RWPE1 (cell line): ENCODE measurements at regions not wholly inside any gene's neighbourhood (a gene's known extent, or its start where the extent isn't known, plus 50 kb on each side); places are given as distances from the start of the nearest gene placed in this dataset.

Source experiments
- CTCF ChIA-PET: fragments of 350-600 bp; sonication (Branson Sonifier 250); formaldehyde crosslinking; extraction: SDS; loops from one replicate; lab custom pipeline; 2021; lab: Yijun Ruan, JAX
- POLR2A ChIA-PET: fragments of 400-600 bp; formaldehyde crosslinking; extraction: SDS; loops from one replicate; lab custom pipeline; 2020; ENCODE audit warnings: antibody characterized with exemption; ENCODE audit not compliant: low non-redundant PET; lab: Yijun Ruan, JAX
- DNase-seq: peaks from one replicate; pipeline ENCODE4 v3.0.0; 2012; ENCODE audit warnings: low spot score
- H3K27ac ChIP-seq: fragments of 450-650 bp; 2 replicates; pipeline ENCODE4 v1.5.1; 2017
- TF ChIP-seq, protein P1 (sequence below): fragments of 450-650 bp; conservative IDR thresholded peaks from 2 replicates; pipeline ENCODE4 v1.5.1; 2017; ENCODE audit warnings: low read depth, mild to moderate bottlenecking

GRCh38 chr5:124592891-124593290 lies 153.5 kb downstream of the ZNF608 start:
- no peak overlapping the region for H3K27ac ChIP-seq
- DNase-seq: no peak
- TF ChIP-seq, protein P1, sequence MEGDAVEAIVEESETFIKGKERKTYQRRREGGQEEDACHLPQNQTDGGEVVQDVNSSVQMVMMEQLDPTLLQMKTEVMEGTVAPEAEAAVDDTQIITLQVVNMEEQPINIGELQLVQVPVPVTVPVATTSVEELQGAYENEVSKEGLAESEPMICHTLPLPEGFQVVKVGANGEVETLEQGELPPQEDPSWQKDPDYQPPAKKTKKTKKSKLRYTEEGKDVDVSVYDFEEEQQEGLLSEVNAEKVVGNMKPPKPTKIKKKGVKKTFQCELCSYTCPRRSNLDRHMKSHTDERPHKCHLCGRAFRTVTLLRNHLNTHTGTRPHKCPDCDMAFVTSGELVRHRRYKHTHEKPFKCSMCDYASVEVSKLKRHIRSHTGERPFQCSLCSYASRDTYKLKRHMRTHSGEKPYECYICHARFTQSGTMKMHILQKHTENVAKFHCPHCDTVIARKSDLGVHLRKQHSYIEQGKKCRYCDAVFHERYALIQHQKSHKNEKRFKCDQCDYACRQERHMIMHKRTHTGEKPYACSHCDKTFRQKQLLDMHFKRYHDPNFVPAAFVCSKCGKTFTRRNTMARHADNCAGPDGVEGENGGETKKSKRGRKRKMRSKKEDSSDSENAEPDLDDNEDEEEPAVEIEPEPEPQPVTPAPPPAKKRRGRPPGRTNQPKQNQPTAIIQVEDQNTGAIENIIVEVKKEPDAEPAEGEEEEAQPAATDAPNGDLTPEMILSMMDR: no peak
- POLR2A ChIA-PET: no interaction called here
- CTCF ChIA-PET: no interaction called here

DNA sequence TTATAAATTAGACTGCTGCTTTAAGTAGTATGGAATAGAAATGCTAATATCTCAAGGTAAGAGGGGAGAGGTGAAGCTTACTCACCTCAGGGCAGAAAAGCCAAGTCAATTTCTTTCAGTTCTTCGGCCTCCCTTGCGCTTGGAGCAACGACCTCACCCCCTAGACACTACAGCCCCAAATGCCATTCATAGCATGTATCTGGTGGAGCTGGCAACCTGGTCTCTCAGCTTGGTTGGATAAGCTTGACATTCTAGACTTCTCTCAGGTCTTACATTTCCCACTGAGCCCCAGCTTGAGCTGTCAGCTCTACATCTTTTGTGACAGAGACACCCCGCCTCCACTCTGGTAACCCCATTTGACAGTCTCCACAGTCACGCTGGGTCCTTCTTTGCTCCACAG lies 154.9 kb downstream of the ZNF608 start:
- CTCF ChIA-PET: interaction anchor here (0.5 to 0.7 kb wide), 3 partner anchors 508 to 1051 kb away, joined by 3 read pairs; no protein-coding TSS in a partner anchor

GRCh38 chr5:124590686-124591085 lies 155.8 kb downstream of the ZNF608 start:
- TF ChIP-seq, protein P1: no peak
- POLR2A ChIA-PET: no interaction called here
- no peak for DNase-seq
- H3K27ac ChIP-seq: no peak overlapping the region
- CTCF ChIA-PET: no interaction called here

More for the DNA sequence above, 154.9 kb downstream of the ZNF608 start:
- H3K27ac ChIP-seq: no peak overlapping the region
- POLR2A ChIA-PET: interaction anchor here (0.6 kb wide), 1 partner anchor 78 kb away, joined by 3 read pairs; no protein-coding TSS in a partner anchor
- DNase-seq: no peak
- TF ChIP-seq, protein P1: no peak

DNA sequence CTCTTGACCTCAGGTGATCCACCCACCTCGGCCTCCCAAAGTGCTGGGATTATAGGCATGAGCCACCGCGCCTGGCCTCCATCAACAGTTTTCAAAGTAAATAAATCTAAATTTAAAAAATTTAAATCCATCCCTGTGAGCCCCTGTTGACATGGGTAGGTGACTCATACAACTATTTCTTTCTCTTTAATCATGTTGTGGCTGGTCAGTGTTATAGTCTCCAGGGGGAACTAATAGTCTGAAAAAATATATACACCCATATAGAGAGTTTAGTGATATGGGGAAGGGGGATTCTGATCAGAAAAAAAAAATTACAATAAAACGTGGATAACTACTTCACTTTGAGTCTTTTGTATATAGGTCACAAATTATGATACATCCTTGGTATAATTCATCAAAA lies 159.2 kb downstream of the ZNF608 start:
- DNase-seq: no peak
- no peak overlapping the region for H3K27ac ChIP-seq
- TF ChIP-seq, protein P1: no peak
- ChIA-PET POLR2A (interaction anchor here (0.7 kb wide), 1 partner anchor 231 kb away, joined by 3 read pairs; no protein-coding TSS in a partner anchor), CTCF (interaction anchor here (0.6 kb wide), 1 partner anchor 899 kb away, joined by 3 read pairs; no protein-coding TSS in a partner anchor)

DNA sequence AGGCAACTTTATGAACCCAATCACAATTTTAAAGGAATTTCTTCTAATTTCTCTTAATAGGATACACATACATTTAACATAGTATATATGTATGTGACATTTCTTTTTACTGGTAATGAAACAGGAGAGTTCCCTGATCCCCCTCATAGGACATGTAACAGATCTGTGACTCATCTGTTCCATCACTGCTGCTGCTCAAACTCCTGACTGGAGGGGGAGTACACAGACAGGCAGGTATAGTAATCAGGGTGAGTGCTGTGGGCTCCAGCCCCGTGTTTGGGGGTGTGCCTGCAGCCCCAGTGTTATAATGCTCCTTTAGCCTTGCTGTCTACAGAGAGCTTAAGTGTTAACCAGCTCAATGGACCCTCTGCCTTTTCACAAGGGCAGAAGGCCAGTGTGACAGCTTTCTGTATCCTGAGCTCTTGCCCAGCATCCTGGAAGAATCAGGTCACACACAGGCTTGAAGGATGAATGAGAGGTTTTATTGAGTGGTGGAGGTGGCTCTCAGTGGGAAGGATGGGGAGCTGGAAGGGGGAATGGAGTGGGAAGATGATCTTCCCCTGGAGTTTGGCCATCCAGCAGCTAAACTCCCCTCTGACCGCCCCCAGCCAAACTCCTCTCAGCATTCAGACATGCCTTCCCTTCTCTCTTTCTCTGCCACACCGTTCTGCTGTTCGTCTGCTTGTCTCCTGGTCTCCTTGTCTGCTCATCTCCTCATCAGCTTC lies 161.3 kb downstream of the ZNF608 start:
- TF ChIP-seq, protein P1: no peak
- no peak for DNase-seq
- CTCF ChIA-PET: interaction anchor here (0.7 kb wide), 1 partner anchor 287 kb away, joined by 5 read pairs; no protein-coding TSS in a partner anchor
- POLR2A ChIA-PET: no interaction called here
- no peak overlapping the region for H3K27ac ChIP-seq

- TF ChIP-seq, protein P1: no peak
- no peak overlapping the region for H3K27ac ChIP-seq
- ChIA-PET CTCF (no interaction called here), POLR2A (no interaction called here)
- peak; percentile 82 for DNase-seq
Measured at GRCh38 chr5:124583469-124584350, 162.7 kb downstream of the ZNF608 start.
